T-helper 2 cell treated with Interferon-gamma antibody and Interleukin-4, amounts not matched to agents 100 ng/mL and 5 ng/mL, for 36 hours (primary cell): ENCODE measurements at regions not wholly inside any gene's neighbourhood (a gene's known extent, or its start where the extent isn't known, plus 50 kb on each side); places are given as distances from the start of the nearest gene placed in this dataset.
"Not testable (repeated sequence)": the region's sequence is repeated elsewhere in the genome, so short reads cannot be mapped to it uniquely, and the experiment has no call there.

Experiments used
- intact Hi-C: fragments of 100-400 bp; cut with micrococcal nuclease; formaldehyde crosslinking; loops from one replicate; pipeline ENCODE4 v1.15.1; 2023

DNA sequence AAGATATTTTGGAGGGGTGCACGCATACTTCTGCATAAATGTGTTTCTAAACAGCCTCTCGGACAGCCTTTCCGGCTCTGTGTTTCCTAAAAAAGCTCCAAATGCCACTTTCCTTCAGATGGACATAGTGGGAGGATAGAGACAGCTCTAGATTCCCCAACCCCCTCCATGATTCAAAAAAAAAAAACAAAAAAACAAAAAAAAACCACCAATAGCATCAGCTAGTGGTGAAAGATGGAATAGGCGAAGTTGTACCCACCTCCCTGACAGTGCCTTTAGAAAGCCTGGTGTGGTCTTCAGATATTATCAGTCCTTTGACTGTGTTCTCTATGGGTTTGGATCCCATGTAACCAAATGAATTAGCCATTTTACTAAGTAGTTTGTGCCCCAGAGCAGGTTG is 94.1 kb downstream of the PHETA1 start:
- intact Hi-C loops: no loop called here

DNA sequence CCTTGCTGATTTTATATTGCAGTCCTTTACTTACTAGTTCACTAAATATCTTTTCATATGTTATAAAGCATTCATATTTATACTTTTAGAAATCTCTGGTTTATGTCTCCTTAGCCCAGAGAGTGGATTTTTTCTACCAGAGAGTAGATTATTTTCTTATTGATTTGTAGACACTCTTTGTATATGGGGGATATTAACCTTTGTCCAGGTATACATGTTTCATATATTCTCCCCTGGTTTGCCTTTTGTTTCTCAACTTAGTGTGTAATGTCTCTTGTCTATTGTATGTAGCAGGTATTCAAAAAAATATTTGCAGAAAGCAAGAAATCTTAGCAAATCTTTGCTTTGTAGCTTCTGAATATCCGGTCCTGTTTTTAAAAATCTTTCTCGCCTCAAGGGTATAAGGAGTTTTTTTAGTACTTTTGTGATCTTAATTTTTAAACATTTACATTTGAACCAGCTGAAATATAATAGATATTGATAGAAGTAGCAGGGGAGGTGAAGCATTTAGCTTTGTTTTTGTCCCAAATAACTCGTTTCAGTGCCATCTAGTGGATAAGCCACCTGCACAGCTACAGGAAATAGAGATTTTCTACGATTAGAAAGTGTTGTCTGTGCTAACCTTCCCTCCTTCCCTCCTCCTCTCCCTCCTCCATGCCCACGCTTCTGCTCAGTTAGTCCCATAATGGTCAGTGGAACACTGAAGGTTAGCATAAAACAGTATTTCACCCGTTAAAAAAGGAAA is 97.0 kb downstream of the PHETA1 start:
- intact Hi-C loops: no loop called here

- intact Hi-C loops: no loop called here
Observed at GRCh38 chr12:111270774-111271173, 98.1 kb downstream of the PHETA1 start.

DNA sequence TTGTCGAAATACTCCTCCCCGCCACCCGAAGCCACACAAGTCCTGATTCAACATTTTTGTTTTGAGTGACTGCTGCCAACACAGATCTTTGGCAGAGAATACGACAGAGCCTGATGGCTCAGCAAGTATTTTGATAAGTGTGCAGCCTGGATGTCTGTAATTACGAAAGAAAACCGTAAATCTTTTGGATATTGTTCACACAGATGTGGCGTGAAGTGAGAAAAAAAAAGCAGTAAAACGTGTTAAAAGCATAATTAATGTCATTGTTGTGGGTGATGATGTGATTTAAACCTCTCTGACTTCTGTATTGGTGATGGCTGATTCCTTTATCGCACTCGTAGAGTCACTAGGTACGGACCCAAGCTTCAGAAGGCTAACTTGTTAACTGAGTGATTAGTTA is 98.7 kb downstream of the PHETA1 start:
- intact Hi-C loops: no loop called here

- intact Hi-C loops: no loop called here
Observed at GRCh38 chr12:111269718-111270117, 99.2 kb downstream of the PHETA1 start.

- intact Hi-C loops: no loop called here
Observed at GRCh38 chr12:111268738-111269572, 99.9 kb downstream of the PHETA1 start.

- intact Hi-C loops: no loop called here
Observed at GRCh38 chr12:111267144-111267543, 101.8 kb downstream of the PHETA1 start.

DNA sequence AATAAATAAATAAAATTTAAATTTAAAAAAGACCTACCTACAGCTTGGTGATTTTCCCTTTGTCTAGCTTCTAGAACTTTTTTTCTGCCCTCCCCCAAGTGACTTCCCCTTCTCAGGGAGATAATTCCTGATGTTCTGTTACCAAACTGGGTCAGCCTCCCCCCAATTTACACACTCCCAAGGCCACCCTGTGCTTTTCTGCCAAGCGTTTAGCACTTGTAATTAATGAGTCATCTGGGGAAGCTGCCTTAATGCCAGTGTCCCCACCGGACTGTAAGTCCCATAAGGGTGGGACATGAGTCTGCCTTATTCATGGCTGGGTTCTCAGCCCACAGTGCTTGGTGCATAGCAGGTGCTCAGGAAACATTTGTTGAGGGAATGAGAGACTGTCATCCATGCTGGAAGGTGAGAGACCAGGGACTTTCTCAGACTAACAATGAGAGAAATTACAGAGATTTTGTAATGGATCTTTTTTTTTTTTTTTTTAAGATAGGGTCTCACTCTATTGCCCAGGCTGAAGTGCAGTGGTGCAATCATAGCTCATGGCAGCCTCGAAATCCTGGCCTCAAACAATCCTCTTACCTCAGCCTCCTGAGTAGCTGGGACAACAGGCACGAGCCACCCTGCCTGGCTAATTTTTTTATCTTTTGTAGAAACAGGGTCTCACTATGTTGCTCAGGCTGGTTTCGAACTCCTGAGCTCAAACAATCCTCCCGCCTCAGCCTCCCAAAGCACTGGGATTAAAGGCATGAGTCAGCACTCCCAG is 106.8 kb downstream of the PHETA1 start:
- intact Hi-C loops: no loop called here

DNA sequence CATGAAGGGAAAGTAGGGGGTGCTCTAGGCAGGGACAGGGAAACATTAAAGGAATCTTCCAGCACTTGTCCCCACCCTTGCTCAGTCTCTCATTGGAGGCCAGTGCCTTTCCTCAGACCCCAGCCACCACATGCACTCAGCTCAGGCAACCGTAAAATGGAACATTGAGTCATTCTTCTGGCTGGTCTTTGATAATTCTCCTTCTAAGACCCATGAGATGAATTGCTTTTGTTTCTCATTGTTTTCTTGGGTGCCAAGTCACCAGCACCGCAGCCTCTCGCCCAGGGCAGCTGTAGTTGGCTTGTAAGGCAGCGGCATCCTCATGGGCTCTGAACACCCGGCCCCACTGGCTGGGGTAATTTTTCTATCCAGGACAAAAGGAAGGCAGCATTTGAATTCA is 108.2 kb downstream of the PHETA1 start:
- intact Hi-C loops: no loop called here

DNA sequence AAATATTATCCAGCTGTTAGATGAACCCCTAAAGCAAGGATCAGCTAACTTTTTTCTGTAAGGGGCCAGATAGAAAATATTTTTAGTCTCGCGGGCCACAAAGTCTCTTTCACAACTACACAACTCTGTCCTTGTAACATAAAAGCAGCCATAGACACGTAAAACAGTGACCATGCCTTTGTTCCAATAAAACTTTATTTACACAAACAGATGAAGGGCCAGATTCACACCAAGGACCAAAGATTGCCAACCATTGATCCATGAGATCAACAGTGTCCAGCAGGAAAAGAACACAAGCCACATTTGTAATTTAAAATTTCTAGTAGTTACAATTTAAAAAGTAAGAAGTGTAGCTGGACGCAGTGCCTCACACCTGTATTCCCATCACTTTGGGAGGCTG is 109.7 kb downstream of the PHETA1 start:
- intact Hi-C loops: no loop called here

DNA sequence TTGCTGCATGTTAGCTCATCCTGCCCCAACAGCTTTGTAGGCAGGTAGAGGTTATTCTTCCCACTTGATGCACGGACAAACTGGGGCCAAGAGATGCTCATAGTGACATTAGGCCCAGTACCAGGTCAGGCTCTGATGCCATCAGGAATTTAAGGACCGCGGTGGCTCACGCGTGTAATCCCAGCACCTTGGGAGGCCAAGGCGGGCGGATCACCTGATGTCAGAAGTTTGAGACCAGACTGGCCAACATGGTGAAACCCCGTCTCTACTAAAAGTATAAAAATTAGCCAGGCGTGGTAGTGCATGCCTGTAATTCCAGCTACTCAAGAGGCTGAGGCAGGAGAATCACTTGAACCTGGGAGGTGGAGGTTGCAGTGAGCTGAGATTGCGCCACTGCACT is 110.8 kb downstream of the PHETA1 start:
- intact Hi-C loops: not testable (repeated sequence)

DNA sequence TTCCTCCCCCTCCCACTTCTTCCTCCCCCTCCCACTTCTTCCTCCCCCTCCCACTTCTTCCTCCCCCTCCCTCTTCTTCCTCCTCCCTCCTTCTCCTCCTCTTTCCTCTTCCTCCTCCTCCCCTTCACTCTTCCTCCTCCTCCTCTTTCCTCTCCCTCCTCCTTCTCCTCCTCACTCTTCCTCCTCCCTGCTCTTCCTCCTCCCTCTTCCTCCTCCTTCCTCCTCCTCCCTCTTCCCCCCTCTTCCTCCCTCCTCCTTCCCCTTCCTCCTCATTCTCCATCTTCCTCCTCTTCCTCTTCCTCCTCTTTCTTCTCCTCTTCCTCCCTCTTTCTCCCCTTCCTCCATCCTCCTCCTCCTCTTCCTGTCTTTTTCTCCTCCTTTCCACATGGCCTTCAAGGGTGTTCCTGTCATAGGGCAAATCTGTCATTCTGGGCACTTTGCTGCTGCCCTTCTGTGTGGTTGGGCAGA is 111.4 kb downstream of the PHETA1 start:
- intact Hi-C loops: no loop called here

DNA sequence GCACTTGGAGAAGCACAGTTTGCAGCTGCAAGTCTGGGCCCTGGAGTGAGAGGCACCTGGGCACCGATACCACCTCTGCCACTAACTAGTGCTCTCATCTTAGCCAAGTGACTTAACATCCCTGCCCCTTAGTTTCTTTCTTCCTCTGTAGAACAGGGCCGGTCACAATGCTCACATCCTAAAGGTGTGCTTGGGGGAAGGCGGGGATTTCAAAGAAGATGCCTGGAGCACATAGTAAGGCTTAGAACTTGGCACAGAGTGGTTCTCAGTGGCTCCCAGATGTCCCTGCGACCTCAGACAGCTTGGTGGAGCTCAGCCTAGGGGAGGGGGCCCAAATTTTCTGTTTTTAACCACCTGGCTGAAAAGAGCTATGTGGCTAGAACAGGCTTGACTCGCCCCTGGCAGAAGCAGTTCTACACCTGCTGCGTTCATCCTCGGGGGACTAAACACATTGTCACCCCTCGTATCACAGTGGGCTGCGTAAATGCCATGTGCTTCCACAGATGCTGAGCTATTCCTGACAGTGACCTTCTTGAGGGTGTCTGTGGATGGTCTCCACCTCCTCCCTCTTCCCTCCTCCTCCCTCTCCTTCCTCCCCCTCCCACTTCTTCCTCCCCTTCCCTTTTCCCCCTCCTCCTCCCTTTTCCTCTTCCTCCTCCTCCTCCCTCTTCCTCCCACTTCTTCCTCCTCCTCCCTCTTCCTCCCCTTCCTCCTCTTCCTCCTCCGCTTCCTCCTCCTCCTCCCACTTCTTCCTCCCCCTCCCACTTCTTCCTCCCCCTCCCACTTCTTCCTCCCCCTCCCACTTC is 112.1 kb downstream of the PHETA1 start:
- intact Hi-C loops: no loop called here

DNA sequence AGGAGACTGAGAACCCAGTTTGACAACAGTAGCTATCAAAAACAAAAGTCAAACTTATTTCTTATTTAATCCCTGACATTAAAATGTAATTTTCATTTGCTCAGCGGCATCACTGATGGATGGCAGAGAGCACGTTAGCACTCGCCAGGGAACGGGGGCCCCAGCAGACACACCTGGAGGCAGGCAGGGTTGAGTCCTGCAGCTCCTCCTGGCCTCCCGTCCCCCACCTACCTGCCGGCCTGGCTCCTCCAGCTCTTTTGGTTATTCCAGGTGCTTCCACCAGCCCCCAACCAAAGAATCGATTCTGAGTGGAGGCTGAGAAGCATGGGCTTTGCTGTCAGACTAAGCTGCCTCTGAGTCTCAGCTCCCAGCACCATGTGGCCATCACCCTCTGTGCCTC is 113.6 kb downstream of the PHETA1 start:
- intact Hi-C loops: no loop called here

GRCh38 chr12:111254106-111254505 is 114.8 kb downstream of the PHETA1 start:
- intact Hi-C loops: no loop called here

GRCh38 chr12:111253213-111253612 is 115.7 kb downstream of the PHETA1 start:
- intact Hi-C loops: no loop called here

DNA sequence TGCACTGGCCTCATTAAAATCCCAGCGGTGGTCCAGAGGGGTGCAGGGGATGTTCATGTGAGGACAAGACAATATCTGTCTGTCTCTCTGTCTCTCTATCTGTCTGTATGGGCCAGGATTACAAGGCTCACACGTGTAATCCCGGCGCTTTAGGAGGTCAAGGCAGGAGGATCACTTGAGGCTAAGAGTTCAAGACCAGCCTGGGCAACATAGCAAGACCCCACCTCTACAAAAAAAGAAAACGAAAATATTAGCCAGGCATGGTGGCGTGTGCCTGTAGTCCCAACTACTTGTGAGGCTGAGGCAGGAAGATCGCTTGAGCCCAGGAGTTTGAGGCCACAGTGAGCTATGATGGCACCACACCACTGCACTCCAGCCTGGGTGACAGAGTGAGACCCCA is 117.1 kb downstream of the PHETA1 start:
- intact Hi-C loops: no loop called here

GRCh38 chr12:111251058-111251730 is 117.7 kb downstream of the PHETA1 start:
- intact Hi-C loops: no loop called here

DNA sequence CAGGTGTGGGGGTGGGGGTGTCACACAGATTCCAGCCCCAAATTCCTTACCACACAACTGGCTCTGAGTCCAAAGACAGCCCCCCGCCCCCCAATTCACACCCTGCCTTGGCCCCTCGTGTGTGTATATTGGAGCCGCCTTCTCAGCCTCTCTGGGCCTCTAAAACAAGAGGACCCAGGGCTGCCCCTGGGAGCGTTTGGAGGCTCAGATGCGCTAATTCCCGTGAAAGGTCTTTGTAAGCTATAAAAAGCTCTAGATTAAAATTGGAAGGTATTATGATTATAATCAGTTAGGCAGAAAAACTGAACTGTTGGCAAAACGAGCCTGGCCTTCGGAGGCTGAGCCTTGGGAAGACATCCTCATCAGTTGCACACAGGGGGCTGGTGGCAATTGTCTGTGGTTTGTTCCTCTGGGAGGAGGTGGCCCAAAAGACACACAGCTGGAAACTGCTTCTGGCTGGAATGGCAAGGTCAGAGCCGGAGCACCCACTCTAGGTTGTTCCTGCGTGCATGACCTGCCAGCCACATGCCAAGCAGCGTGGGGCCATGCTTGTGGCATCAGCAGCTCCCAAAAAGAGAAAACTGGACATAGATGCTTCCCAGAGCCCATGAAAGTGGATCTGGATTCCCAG is 118.5 kb downstream of the PHETA1 start:
- intact Hi-C loops: no loop called here

DNA sequence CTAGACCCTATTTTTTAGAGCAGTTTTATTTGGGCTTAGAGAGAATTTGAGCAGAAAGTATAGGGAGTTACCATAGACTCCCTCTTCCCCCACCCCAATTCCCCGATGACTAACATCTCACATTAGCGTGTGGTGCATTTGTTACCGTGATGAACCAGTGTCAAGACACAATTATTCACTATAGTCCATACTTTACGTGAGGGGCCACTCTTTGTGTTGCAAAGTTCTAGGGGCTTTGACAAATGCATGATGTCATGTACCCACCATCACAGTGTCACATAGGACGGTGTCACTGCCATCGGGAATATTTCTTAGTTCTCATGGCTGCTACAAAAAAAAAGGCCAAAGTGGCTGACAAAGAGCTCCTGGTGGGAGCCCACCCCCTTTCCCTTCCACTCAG is 119.1 kb downstream of the PHETA1 start:
- intact Hi-C loops: no loop called here
